Peyer's patch (tissue), 4 donors: ENCODE measurements at regions not wholly inside any gene's neighbourhood (a gene's known extent, or its start where the extent isn't known, plus 50 kb on each side); places are given as distances from the start of the nearest gene placed in this dataset.

Source experiments
- DNase-seq, 3 donors: peaks; one replicate each; pipeline ENCODE4 v3.0.0-alpha.2; 2017 to 2019
- H3K27ac ChIP-seq, 4 donors: fragments of 200-600 bp; sonication (generic); one replicate each; pipeline ENCODE4 v1.5.1; 2016 to 2019
- H3K27me3 ChIP-seq, 2 donors: fragments of 200-600 bp; sonication (generic); one replicate each; pipeline ENCODE4 v1.5.1; 2019
- H3K36me3 ChIP-seq, 3 donors: fragments of 200-600 bp; sonication (generic); one replicate each; pipeline ENCODE4 v1.5.1; 2016 to 2019
- H3K4me1 ChIP-seq, 4 donors: fragments of 200-600 bp; sonication (generic); one replicate each; pipeline ENCODE4 v1.5.1; 2016 to 2019
- H3K4me3 ChIP-seq, 4 donors: fragments of 200-600 bp; sonication (generic); 1 replicate in 3 of 4; 2 replicates in 1 of 4; pipeline ENCODE4 v1.5.1; 2016 to 2019; ENCODE audit warnings: mild to moderate bottlenecking in 1 of 4
- H3K9me3 ChIP-seq, 4 donors: fragments of 200-600 bp; sonication (generic); one replicate each; pipeline ENCODE4 v1.5.1; 2016 to 2019; ENCODE audit warnings: mild to moderate bottlenecking in 1 of 4
- POLR2A ChIP-seq, 2 donors: fragments of 450-650 bp; IDR thresholded peaks; one replicate each; pipeline ENCODE4 v1.5.1; 2017; ENCODE audit warnings: antibody characterized with exemption in 2 of 2, mild to moderate bottlenecking in 2 of 2, moderate library complexity in 2 of 2
- TF ChIP-seq, protein P1 (sequence below), 6 experiments: fragments of 450-650 bp in 4 of 6; fragments of 200-600 bp in 2 of 6; sonication (generic) in 1 of 6; IDR thresholded peaks; one replicate each; pipeline ENCODE4 v1.5.1; 2017 to 2019; ENCODE audit warnings: antibody characterized with exemption in 6 of 6, mild to moderate bottlenecking in 3 of 6, moderate library complexity in 1 of 6

DNA sequence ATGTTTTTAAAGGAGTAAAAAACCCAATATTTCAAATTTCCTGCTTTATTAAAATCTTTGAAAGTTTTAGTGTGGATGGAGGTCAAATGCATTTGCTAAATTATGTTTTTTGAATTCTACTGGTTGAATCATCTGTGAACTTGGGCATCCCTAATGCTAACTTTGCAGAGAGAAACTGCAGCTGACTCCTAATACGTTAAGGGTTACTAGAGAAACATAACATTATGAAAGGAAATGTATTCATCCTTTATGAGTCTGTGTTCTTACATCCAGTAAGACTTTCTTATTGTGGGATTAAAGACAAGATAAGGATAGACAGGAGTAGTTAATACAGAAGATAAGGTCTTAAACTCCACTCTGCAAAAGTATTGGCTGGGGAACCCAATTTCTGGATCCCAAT is 140.6 kb downstream of the FAM124B start:
- TF ChIP-seq, protein P1, sequence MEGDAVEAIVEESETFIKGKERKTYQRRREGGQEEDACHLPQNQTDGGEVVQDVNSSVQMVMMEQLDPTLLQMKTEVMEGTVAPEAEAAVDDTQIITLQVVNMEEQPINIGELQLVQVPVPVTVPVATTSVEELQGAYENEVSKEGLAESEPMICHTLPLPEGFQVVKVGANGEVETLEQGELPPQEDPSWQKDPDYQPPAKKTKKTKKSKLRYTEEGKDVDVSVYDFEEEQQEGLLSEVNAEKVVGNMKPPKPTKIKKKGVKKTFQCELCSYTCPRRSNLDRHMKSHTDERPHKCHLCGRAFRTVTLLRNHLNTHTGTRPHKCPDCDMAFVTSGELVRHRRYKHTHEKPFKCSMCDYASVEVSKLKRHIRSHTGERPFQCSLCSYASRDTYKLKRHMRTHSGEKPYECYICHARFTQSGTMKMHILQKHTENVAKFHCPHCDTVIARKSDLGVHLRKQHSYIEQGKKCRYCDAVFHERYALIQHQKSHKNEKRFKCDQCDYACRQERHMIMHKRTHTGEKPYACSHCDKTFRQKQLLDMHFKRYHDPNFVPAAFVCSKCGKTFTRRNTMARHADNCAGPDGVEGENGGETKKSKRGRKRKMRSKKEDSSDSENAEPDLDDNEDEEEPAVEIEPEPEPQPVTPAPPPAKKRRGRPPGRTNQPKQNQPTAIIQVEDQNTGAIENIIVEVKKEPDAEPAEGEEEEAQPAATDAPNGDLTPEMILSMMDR (IDR thresholded peaks at IDR 0.05): no peak
- no peak for TF ChIP-seq POLR2A (IDR thresholded peaks at IDR 0.05)
- Histone ChIP-seq H3K4me3 (no peak overlapping the region), H3K4me1 (no peaks in the 10 kb centered on the region), H3K27me3 (no peaks in the 10 kb centered on the region), H3K27ac (no peak overlapping the region), H3K9me3 (no peaks in the 10 kb centered on the region), H3K36me3 (no peaks in the 10 kb centered on the region)
- no peak for DNase-seq

DNA sequence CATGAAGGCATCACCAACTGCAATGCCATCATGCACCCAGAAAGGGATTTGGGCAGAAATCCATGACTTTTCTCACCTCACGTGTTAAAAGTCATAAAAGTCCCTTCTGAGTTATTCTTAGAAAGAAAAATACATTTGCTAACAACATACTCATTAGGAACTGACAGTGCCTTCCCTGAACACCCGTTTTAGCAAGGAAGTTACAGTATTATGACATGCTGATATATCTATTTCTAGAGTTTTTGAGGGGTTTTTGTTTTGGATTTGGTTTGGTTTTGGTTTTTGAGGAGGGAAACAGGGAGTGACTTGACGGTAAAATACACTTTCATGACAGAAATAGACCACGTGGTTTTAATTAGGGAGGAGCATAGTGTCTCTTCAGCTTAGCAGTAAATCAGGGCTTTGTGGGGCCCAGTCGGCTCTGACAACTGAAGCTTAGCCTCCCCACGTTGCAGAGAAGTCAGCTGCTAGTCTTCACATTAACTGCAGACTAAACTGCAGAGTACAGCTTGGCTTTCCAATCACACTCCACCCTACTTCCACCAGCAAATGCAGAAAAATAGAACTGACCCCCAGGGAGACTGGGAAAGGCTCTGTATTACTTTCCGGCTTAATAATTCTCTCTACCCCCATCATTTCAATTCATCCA is 141.4 kb downstream of the FAM124B start:
- no peaks in the 10 kb centered on the region for H3K9me3 ChIP-seq
- H3K4me1 ChIP-seq: no peaks in the 10 kb centered on the region
- DNase-seq: no peak
- H3K4me3 ChIP-seq: no peak overlapping the region
- H3K36me3 ChIP-seq: no peaks in the 10 kb centered on the region
- H3K27ac ChIP-seq: no peak overlapping the region
- H3K27me3 ChIP-seq: no peaks in the 10 kb centered on the region
- TF ChIP-seq POLR2A (IDR thresholded peaks at IDR 0.05): no peak
- TF ChIP-seq, protein P1 (IDR thresholded peaks at IDR 0.05): no peak

DNA sequence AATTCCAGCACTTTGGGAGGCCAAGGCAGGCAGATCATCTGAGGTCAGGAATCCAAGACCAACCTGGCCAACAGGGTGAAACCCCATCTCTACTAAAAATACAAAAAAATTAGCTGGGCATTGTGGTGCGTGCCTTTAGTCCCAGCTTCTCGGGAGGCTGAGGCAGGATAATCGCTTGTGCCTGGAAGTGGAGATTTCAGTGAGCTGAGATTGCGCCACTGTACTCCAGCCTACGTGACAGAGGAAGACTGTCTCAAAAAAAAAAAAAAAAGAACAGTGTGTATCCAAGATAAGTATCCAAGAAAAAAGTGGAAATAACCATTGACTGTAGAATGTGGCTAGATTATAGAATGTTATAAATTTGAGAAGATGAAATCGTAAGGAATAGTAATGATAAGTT is 142.1 kb downstream of the FAM124B start:
- Histone ChIP-seq H3K36me3 (no peaks in the 10 kb centered on the region), H3K4me1 (no peaks in the 10 kb centered on the region), H3K9me3 (no peaks in the 10 kb centered on the region), H3K27me3 (no peaks in the 10 kb centered on the region), H3K27ac (no peak overlapping the region), H3K4me3 (no peak overlapping the region)
- TF ChIP-seq, protein P1 (IDR thresholded peaks at IDR 0.05): no peak
- no peak for TF ChIP-seq POLR2A (IDR thresholded peaks at IDR 0.05)
- DNase-seq: no peak

DNA sequence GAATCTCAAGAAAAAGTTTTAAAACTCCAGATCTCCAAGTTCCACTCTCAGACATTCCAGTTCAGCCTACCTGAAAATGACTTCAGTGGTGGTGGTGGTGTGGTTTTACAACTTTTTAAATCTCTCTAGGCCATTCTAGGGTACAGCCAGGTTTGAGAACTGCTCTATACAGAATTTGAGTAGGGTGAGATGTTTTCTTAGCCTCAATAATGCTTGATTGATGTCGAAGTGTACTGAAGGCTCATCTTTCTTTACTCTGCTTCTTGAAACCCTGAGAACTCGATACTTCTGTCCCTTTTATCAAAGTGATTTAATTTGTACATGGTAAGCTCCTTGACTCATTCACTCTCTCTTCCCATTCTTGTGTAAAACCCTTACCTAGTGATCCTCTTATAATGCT is 143.8 kb downstream of the FAM124B start:
- H3K27ac ChIP-seq: no peak overlapping the region

DNA sequence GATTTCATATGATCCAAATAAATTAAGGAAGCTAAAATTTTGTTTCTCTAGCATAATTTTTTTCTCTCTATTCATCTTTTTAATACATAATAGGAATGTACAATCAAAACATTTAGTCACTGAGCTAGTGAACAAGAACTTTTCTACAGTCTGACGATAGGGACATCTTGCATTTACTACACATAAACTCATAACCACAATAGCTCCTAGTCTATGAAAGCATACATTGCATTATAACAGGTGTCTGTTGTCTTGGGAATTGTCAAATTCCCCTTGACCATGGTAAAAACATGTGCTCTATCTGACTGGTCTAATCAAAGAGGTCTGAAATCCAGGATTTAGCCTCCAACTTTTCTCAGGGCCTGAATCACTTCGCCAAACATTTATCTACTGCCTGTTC is 144.8 kb downstream of the FAM124B start:
- Histone ChIP-seq H3K36me3 (no peaks in the 10 kb centered on the region), H3K4me3 (no peak overlapping the region), H3K27ac (no peak overlapping the region), H3K4me1 (no peaks in the 10 kb centered on the region), H3K9me3 (no peaks in the 10 kb centered on the region), H3K27me3 (no peaks in the 10 kb centered on the region)
- no peak for DNase-seq
- TF ChIP-seq, protein P1 (IDR thresholded peaks at IDR 0.05): no peak
- no peak for TF ChIP-seq POLR2A (IDR thresholded peaks at IDR 0.05)

More for the DNA sequence above, 143.8 kb downstream of the FAM124B start:
- H3K4me1 ChIP-seq: no peaks in the 10 kb centered on the region
- H3K36me3 ChIP-seq: no peaks in the 10 kb centered on the region
- TF ChIP-seq, protein P1 (IDR thresholded peaks at IDR 0.05): no peak
- no peak for TF ChIP-seq POLR2A (IDR thresholded peaks at IDR 0.05)
- no peaks in the 10 kb centered on the region for H3K9me3 ChIP-seq
- H3K27me3 ChIP-seq: no peaks in the 10 kb centered on the region
- DNase-seq: no peak
- H3K4me3 ChIP-seq: no peak overlapping the region

DNA sequence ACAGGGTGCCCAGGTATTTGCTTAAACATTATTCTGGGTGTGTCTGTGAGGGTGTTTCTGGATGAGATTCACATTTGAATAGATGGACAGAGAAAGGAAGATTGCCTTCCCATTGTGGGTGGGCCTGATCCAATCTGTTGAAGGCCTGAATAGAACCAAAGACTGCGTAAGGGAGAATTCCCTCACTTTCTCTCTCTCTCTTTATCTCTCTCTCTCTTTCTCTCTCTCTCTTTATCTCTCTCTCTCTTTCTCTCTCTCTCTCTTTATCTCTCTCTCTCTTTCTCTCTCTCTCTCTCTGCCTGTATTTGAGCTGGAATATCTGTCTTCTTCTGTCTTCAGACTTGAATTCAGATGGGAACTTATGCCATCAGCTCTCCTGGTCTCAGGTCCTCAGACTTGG is 148.4 kb downstream of the FAM124B start:
- TF ChIP-seq, protein P1 (IDR thresholded peaks at IDR 0.05): no peak
- TF ChIP-seq POLR2A (IDR thresholded peaks at IDR 0.05): no peak
- no peaks in the 10 kb centered on the region for H3K36me3 ChIP-seq
- DNase-seq: no peak
- no peaks in the 10 kb centered on the region for H3K9me3 ChIP-seq
- no peak overlapping the region for H3K4me3 ChIP-seq
- no peaks in the 10 kb centered on the region for H3K27me3 ChIP-seq
- no peaks in the 10 kb centered on the region for H3K4me1 ChIP-seq
- no peak overlapping the region for H3K27ac ChIP-seq
